GM19438 (cell line): ENCODE measurements at regions not wholly inside any gene's neighbourhood (a gene's known extent, or its start where the extent isn't known, plus 50 kb on each side); places are given as distances from the start of the nearest gene placed in this dataset.
"Not testable (repeated sequence)": the region's sequence is repeated elsewhere in the genome, so short reads cannot be mapped to it uniquely, and the experiment has no call there.

Experiments
- ATAC-seq: cut with Tn5 transposase; IDR thresholded peaks from one replicate; pipeline ENCODE4 v1.9.1; 2021; ENCODE audit warnings: low read depth; ENCODE audit not compliant: unreplicated experiment

DNA sequence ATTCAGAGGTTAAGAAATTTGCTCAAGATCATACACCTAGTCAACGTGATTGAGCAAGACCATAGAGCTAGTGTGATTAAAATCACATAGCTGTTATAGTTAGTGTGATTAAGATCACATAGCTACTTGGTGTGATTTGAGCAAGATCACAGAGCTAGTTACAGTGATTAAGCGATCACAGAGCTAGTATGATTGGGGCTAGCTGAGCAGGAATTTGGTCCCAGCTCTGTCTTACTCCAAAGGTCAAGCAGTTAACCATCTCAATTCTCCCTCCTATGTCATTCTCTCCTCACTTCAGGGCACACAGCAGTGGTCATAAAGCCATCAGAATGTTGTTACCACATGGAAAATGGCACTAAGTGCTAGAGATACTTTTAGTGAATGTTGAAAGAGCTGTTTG lies 158.2 kb downstream of the SPTSSA start:
- no peak for ATAC-seq

DNA sequence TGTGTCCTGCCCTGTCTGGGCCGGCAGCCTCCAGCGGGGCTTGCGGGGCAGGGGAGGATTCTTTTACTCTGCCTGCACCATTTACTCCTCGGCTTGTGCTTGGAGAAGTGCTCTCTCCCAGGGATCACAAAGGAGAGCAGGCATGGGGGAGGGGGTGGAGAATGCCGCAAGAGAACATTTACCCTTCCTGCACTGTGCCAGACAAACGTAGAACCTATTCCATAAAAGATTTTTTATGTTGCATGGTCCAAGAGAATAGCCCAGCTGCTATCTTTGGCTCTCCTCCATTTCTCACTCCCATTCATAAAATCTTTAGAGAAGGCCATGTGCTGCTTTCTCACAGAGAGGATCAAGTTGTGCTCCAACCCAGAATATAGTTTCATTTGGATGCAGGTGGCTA lies 159.4 kb downstream of the SPTSSA start:
- ATAC-seq = no peak

DNA sequence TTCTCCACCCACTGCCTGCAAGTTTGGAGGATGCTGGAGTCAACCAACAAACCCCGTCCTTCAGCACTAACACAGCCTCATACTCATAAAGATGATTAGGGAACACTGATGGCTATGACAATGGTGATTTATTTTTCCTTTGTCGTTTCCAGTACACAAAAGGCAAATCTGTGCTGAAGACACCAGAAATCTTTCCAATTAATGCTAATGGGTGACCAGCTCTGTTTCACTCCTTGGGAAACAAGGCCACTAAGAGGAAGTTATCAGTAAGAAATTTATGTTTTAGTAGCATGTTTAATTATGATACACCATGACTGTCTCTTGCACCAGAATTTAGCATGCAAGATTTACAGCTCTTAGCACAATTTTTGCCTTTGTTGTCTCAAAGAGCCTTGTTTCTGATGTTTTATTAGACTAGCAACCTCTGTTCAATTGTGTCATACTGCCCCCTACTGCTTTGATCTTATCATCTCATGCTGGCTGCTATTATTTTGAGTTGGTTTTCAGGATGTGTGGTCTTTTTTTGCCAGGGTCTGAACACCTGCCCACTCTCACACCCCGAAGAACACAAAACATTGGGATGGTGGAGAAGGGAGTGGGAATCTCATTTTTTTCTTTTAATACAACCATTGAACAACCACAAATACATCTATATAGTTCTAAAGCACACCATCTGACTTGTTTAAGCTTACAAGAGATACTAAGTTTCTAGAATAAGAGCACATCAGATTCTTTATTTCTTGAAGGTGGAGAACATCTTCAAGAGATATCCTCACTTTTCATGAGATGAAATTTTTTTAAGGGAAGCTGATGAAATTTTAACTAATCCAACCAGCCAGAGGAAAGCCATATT lies 160.9 kb downstream of the SPTSSA start:
- ATAC-seq = no peak

DNA sequence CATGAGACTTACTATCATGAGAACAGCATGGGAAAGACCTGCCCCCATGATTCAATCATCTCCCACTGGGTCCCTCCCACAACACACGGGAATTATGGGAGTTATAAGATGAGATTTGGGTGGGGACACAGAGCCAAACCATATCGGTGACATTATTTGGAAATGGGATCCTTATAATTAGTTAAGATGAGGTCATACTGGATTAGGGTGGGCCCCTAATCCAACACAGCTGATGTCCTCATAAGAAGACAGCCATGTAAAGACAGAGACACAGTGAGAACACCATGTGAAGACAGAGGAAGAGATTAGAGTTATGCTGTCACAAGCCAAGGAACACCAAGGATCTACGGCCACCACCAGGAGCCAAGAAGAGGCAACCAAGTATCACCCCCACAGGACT lies 161.7 kb downstream of the SPTSSA start:
- no peak for ATAC-seq

DNA sequence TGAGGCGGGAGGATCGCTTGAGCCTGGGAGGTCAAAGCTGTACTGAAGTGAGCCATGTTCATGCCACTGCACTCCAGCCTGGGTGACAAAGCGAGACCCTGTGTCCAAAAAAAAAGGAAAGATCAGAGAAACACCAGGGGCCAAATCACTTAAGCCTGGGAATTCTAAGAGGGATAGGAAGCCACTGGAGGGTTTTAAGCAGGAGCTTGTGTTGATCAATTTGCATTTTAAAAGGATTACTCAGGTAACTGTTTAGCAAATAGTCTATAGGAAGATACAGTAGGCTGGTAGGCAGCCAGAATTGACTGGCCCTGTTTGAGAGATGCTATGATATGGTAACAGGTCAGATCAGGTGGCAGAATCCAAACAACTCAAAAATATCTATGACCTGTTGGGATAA lies 162.7 kb downstream of the SPTSSA start:
- no peak for ATAC-seq

DNA sequence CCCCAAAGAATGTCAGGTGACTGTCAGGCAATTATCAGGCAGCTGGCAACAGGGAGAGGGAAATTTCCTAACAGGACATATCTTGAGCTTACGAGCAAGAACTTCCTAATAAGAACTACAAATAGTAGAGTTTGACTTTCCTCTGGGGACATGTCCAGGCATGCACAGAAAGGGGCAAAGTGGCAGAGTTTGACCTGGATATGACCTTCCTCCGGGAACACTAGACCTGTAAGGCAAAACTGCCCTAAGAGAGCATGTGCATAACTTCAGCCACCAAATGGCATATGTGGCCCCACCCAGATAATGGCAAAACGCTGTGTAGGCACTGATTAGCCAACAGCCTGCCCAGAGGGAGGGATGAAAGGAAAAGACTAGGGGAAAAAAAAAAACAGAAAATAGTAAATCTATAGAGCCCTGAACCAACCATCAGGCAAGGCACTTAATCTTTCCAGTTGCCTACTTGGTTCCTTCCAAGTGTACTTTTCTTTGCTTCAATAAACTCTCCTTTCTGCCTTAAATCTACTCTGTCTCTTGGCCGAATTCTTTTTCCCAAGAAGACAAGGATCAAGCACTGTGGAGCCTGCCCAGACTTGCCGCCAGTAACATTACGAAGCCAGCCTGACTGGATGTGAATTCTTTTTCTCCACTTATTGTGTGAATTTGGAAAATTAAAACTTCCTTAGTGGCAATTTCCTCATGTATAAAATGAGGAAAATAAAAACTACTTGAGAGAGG lies 164.1 kb downstream of the SPTSSA start:
- ATAC-seq = no peak

DNA sequence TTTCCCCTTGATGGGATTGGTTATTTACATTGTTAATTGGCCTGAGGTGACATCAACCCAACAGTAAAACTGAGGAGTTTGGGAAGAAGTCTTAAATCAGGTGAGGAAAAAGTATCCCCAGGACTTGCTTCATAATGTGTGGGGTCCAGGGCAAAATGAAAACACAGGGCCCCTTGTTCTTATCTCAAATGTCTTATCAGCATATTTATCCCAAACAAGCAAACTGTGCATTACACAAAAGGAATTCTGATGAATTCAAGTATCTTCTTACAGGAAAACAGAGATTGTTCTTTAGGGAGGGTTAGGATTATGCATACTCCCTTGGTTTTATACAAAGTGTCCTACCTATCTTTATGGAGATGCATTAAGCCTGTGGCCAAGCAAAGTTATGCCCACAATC lies 178.4 kb downstream of the SPTSSA start:
- ATAC-seq = no peak

DNA sequence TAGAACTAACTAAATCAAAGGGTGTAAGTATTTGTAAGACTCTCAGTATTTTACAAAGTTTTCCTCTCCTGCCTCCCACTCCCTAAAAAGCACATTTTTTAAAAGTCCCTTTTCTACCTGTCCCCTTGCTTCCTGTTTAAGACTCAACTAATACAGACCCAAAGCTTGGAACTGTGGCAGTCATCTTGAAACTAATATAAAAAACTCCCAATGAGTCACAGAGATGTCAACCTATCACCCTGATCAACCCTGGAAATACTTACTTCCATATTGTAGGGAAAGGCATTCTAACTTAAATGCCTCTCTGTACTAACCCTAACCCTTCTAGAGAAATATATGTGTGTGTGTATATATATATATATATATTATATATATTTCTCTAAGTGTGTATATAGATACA lies 184.8 kb downstream of the SPTSSA start:
- ATAC-seq = no peak

DNA sequence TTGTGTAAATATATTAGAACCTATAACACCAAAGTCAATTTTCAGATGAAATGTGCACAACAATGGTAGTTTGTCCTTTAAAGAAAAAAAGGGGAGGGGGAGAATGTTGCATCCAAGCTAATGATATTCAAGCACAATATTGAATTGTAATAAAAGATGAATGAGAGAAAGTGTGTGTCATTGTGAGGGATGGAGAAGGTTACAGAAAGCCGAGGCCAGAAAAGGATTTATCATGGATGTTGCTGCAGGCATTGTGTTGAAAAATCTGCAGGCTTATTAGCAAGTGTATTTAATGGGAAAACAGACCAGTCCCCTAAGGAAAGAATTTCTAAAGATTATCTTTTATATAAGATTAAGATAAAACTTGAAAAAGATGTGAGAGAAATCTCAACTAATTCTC lies 186.5 kb downstream of the SPTSSA start:
- no peak for ATAC-seq

DNA sequence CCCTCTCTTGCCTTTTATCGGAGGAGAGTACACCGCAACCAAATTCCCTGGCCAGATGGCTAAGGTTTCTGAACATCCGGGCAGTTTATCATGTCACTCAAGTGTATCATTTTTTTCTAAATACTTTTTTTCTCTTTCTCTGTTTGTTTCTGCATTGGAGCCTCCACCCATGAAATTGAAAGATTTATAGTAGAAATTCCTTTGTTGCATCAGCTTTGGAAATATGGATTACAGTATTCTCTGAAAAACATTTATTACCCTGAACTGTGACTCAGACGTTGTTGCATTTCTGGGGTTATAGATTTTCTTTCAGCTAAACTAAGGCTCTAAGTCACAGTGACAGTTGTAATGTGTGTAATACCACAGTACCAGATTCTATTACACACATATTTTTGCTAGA lies 187.0 kb downstream of the SPTSSA start:
- no peak for ATAC-seq

DNA sequence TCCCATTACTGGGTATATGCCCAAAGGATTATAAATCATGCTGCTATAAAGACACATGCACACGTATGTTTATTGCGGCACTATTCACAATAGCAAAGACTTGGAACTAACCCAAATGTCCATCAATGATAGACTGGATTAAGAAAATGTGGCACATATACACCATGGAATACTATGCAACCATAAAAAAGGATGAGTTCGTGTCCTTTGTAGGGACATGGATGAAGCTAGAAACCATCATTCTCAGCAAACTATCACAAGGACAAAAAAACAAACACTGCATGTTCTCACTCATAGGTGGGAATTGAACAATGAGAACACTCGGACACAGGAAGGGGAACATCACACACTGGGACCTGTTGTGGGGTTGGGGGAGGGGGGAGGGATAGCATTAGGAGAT lies 188.3 kb downstream of the SPTSSA start:
- not testable (repeated sequence) for ATAC-seq

DNA sequence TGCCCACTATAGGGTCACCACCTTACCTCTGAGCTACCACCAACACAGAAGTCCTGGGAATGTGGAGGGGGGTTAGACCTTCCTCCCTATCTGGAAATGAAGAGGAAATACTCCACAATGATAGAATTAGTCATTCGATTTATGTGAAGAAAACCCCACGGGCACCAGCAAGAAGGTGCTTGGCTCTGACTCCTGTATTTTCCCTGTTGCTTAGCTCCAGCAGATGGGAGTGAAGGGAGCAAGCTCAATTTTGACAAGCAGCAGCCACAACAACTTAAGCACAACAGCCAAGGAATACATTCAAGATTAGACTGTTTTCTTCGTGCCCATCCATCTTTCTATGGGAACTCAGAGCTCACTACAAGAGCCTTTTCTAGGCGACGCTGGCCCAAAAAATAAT lies 191.7 kb downstream of the SPTSSA start:
- ATAC-seq = no peak

DNA sequence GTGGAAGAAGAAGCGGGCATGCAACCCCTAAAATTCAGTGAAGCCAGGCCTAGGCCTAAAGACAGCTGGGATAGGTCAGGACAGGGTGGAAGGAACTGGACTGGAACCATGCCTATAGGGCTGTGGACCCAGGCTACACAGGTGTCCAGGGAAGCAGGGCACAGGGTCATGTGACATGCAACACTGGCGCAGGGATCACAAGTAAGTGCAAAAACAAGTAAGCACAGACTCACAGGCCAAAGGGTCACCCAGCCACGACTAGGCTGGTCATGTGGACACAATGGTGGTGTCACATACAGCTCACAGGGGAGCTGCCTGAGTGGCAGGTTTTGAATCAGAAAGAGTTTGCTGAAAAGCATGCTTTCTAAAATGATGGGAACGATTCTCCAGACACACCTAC lies 195.7 kb downstream of the SPTSSA start:
- no peak for ATAC-seq

DNA sequence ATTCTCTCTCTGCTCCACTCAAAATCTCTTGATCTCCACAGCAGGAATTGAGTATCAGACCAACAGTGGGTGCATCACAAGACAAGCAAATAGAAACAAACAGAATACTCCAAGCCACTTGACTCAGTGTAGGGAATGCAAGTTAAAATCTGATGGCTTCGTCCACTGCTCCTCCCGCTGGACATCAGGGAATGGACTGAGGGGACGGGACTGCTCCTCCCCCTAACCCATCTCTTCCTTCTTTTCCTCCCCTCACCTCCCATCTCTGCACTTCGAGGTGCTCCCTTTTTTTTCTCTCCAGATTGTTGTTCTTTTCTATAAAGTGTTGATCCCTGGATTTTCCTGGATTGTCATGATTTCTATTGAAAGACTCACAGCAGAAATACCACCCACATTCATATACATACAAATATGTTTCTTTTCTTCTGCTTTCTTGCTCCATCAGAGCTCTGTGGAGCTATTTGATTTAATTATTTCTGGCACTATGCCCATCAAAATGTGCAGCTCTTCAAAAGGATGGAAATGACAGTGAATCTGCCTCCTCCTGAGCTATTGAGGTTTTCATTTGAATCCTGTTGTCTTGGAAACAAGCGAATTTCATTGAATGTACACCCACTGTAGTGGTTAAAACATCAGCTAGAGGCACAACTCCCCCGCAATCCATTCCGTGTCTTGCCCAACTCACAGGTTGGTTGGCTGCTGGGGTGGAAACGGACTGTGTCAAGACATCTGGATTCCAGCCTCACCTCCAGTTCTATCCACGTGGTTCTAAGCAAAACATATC lies 199.7 kb downstream of the SPTSSA start:
- no peak for ATAC-seq

DNA sequence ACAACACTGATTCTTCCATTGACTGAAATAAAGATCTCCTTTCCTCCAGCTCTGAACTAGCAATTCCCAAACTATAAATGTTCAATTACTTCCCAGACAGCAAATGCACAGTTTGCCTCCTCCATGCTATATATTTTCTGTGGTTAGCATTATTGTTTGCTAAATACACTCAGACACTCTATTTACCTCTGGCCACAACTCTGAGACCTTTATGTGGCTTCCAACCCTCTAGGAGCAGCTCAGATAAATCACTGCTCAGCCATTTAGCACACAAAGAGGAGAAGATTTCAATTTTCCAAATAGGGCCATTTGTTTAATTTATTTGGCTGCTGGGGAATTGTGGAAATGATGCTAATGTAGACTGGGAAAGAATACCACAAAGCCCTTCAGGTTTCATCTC lies 202.0 kb downstream of the SPTSSA start:
- no peak for ATAC-seq

DNA sequence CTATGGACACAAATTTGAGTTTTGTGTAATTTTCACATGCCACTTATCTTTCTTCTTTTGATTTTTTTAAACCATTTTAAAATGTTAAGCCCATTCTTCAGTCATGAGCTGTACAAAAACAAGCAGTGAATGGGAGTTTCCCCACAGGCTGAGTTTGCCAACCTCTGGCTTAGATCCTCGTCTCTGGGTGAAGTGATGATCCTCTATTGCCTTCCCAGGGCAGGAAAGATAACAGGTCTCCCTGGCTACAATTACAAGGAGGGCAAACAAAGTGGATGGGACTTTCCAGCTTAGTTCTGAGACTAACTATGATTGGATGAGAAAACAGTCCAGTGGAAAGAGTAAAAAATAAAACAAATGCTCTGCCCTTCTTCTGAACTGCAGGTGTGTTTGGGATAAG lies 203.7 kb downstream of the SPTSSA start:
- no peak for ATAC-seq

DNA sequence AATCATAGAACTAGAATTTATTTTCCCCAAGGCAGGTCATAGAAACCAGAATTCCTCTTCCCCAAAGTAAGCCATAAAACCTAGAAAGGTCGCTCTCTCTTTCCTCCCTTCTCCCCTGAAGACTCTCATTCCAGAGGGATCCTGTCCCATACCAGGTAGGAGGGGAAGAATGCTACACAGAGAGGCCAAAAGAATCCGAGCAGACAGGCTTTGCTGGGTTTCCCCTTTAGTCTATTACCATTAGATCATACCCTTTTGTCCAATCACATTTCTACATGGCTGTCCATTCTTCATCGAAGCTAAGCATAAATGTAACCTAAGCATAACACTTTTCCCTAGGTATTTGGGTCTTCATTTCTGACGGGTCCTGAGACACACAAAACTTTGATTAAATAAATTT lies 204.5 kb downstream of the SPTSSA start:
- ATAC-seq = no peak

DNA sequence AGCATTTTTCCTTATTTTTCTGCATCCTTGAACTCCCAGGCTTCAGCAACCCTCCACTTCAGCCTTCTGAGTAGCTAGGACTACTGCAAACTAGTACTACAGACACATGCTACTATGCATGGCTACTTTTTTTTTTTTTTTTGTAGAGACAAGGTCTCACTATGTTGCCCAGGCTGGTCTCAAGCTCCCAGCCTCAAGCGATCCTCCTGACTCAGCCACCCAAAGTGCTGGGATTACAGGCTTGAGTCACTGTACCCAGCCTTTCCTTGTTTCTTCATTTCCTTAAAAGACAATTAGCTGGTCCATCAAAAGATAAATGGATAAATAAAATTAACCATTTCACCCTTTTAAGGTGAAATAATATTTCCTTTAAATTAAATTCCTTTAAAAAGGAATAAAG lies 205.8 kb downstream of the SPTSSA start:
- no peak for ATAC-seq

DNA sequence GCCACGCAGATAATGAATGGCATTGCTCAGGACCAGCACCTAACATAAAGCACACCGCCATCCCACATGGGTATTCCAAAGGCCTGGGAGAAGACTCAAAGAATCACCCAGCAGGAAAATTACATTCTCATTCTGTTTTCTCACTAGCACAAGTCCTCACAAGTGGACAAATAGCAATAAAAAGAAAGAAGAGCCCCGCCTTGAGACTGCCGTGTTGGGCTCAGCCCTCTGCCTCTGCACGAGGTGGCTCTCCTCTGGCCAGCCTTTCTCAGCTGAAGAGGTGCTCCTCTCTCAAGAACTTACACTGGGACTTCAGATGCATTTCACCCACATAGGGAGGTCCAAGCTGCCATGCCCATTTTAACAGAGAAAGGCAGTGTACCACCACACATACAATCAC lies 207.5 kb downstream of the SPTSSA start:
- ATAC-seq = no peak

DNA sequence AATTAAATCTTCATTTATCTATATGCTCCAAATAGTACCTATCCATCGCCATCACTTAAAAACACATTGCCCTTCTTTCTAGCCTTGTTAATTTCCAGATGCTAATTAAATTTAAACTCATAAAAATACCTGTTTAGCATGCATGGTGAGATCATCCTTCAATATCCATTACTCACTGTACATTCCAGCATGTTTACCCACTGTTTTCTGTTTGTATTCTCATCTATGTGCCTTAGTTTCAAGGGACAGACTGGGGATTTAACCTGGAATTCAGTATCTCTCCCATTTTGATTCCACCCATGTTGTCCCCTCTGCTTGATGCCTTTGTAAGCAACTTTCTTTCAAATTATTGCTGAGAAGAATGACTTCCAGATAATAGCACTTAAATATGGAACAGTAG lies 208.0 kb downstream of the SPTSSA start:
- no peak for ATAC-seq

DNA sequence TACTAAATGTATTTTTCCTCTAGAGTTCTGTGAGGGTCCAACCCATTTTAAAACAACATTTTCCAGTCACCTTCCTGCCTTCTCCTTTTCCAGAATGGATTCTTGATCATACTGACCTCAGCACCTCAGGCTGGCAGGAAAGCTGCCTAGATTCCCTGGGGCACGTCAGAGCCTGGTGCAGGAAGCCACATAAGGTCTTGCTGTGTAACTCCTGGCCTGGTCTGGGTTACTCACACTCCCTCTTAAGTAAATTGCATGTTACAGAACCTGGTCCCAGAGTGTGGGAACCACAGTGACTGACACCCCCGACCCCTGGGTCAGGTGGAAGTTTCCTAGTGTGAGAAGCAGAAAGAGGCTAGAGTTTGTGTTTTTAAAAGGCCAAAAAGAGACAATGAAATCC lies 209.8 kb downstream of the SPTSSA start:
- no peak for ATAC-seq
